ENCODE measurements at regions not wholly inside any gene's neighbourhood (a gene's known extent, or its start where the extent isn't known, plus 50 kb on each side); places are given as distances from the start of the nearest gene placed in this dataset.

- H3K27me3 Mint-ChIP-seq = peaks cover 9% of the 10 kb centered on the region
- H3K27ac Mint-ChIP-seq = no peak overlapping the region
- no peaks in the 10 kb centered on the region for H3K36me3 Mint-ChIP-seq
- H3K4me3 Mint-ChIP-seq = no peak overlapping the region
- DNase-seq = no peak
- no peaks in the 10 kb centered on the region for H3K9me3 Mint-ChIP-seq
- H3K4me1 Mint-ChIP-seq = no peaks in the 10 kb centered on the region
These were observed 71.6 kb upstream of the SMYD2 start for GRCh38 chr1:214209260-214209808.

- Mint-ChIP-seq H3K27ac (no peak overlapping the region), H3K4me3 (no peak overlapping the region), H3K27me3 (peaks cover 19% of the 10 kb centered on the region), H3K4me1 (no peaks in the 10 kb centered on the region), H3K9me3 (no peaks in the 10 kb centered on the region), H3K36me3 (no peaks in the 10 kb centered on the region)
- no peak for DNase-seq
These were observed 67.8 kb upstream of the SMYD2 start for GRCh38 chr1:214213136-214213535.

- Mint-ChIP-seq H3K4me3 (no peak overlapping the region), H3K27me3 (peaks cover 22% of the 10 kb centered on the region), H3K9me3 (no peaks in the 10 kb centered on the region), H3K4me1 (no peaks in the 10 kb centered on the region), H3K36me3 (no peaks in the 10 kb centered on the region), H3K27ac (no peak overlapping the region)
- DNase-seq = no peak
These were observed 66.1 kb upstream of the SMYD2 start for GRCh38 chr1:214214851-214215250.

GRCh38 chr1:214215583-214215982 lies 65.4 kb upstream of the SMYD2 start:
- no peaks in the 10 kb centered on the region for H3K9me3 Mint-ChIP-seq
- no peaks in the 10 kb centered on the region for H3K4me1 Mint-ChIP-seq
- no peak for DNase-seq
- H3K27ac Mint-ChIP-seq = no peak overlapping the region
- peaks cover 26% of the 10 kb centered on the region for H3K27me3 Mint-ChIP-seq
- no peak overlapping the region for H3K4me3 Mint-ChIP-seq
- no peaks in the 10 kb centered on the region for H3K36me3 Mint-ChIP-seq

- Mint-ChIP-seq H3K36me3 (no peaks in the 10 kb centered on the region), H3K9me3 (no peaks in the 10 kb centered on the region), H3K4me3 (no peak overlapping the region), H3K4me1 (no peaks in the 10 kb centered on the region), H3K27ac (no peak overlapping the region), H3K27me3 (peaks cover 26% of the 10 kb centered on the region)
- no peak for DNase-seq
These were observed 64.9 kb upstream of the SMYD2 start for GRCh38 chr1:214216021-214216420.

- Mint-ChIP-seq H3K27me3 (peaks cover 29% of the 10 kb centered on the region), H3K9me3 (no peaks in the 10 kb centered on the region), H3K4me3 (no peak overlapping the region), H3K4me1 (no peaks in the 10 kb centered on the region), H3K36me3 (no peaks in the 10 kb centered on the region), H3K27ac (no peak overlapping the region)
- no peak for DNase-seq
These were observed 64.2 kb upstream of the SMYD2 start for GRCh38 chr1:214216779-214217178.

GRCh38 chr1:214219902-214220301 lies 61.1 kb upstream of the SMYD2 start:
- Mint-ChIP-seq H3K36me3 (no peaks in the 10 kb centered on the region), H3K4me1 (no peaks in the 10 kb centered on the region), H3K9me3 (no peaks in the 10 kb centered on the region), H3K27ac (no peak overlapping the region), H3K27me3 (peaks cover 25% of the 10 kb centered on the region), H3K4me3 (no peak overlapping the region)
- DNase-seq = no peak

- Mint-ChIP-seq H3K4me3 (no peak overlapping the region), H3K27me3 (peaks cover 29% of the 10 kb centered on the region), H3K4me1 (no peaks in the 10 kb centered on the region), H3K27ac (no peak overlapping the region), H3K9me3 (no peaks in the 10 kb centered on the region), H3K36me3 (no peaks in the 10 kb centered on the region)
- DNase-seq = no peak
These were observed 60.1 kb upstream of the SMYD2 start for GRCh38 chr1:214220891-214221290.

- H3K27ac Mint-ChIP-seq = no peak overlapping the region
- no peak overlapping the region for H3K4me3 Mint-ChIP-seq
- no peaks in the 10 kb centered on the region for H3K4me1 Mint-ChIP-seq
- no peaks in the 10 kb centered on the region for H3K9me3 Mint-ChIP-seq
- peaks cover 30% of the 10 kb centered on the region for H3K27me3 Mint-ChIP-seq
- DNase-seq = no peak
- H3K36me3 Mint-ChIP-seq = no peaks in the 10 kb centered on the region
These were observed 56.2 kb upstream of the SMYD2 start for GRCh38 chr1:214224611-214225354.

GRCh38 chr1:214228976-214229375 lies 52.0 kb upstream of the SMYD2 start:
- no peak for DNase-seq
- Mint-ChIP-seq H3K27ac (no peak overlapping the region), H3K4me3 (no peak overlapping the region), H3K9me3 (no peaks in the 10 kb centered on the region), H3K4me1 (no peaks in the 10 kb centered on the region), H3K36me3 (no peaks in the 10 kb centered on the region), H3K27me3 (peaks cover 22% of the 10 kb centered on the region)

- H3K27ac Mint-ChIP-seq = no peak overlapping the region
- H3K9me3 Mint-ChIP-seq = no peaks in the 10 kb centered on the region
- no peak overlapping the region for H3K4me3 Mint-ChIP-seq
- H3K36me3 Mint-ChIP-seq = no peaks in the 10 kb centered on the region
- no peaks in the 10 kb centered on the region for H3K4me1 Mint-ChIP-seq
- no peak for DNase-seq
- peaks cover 19% of the 10 kb centered on the region for H3K27me3 Mint-ChIP-seq
These were observed 51.2 kb upstream of the SMYD2 start for GRCh38 chr1:214229736-214230135.
